ENCODE measurements at regions not wholly inside any gene's neighbourhood (a gene's known extent, or its start where the extent isn't known, plus 50 kb on each side); places are given as distances from the start of the nearest gene placed in this dataset.

GRCh38 chr2:215711471-215712034 is 275.7 kb upstream of the FN1 start:
- no peak for DNase-seq

GRCh38 chr2:215707608-215708007 is 271.7 kb upstream of the FN1 start:
- DNase-seq: no peak

- no peak for DNase-seq
Measured at GRCh38 chr2:215705771-215706361, 270.0 kb upstream of the FN1 start.

- DNase-seq: no peak
Measured at GRCh38 chr2:215705281-215705680, 269.4 kb upstream of the FN1 start.

GRCh38 chr2:215702116-215702902 is 266.4 kb upstream of the FN1 start:
- no peak for DNase-seq

GRCh38 chr2:215699700-215700538 is 264.1 kb upstream of the FN1 start:
- DNase-seq: no peak

GRCh38 chr2:215699018-215699417 is 263.1 kb upstream of the FN1 start:
- DNase-seq: no peak

- no peak for DNase-seq
Measured at GRCh38 chr2:215698566-215698965, 262.7 kb upstream of the FN1 start.

- DNase-seq: no peak
Measured at GRCh38 chr2:215697496-215697895, 261.6 kb upstream of the FN1 start.

GRCh38 chr2:215697003-215697402 is 261.1 kb upstream of the FN1 start:
- DNase-seq: no peak

- no peak for DNase-seq
Measured at GRCh38 chr2:215695861-215696260, 260.0 kb upstream of the FN1 start.

- DNase-seq: no peak
Measured at GRCh38 chr2:215693999-215694580, 258.2 kb upstream of the FN1 start.

- DNase-seq: no peak
Measured at GRCh38 chr2:215693193-215693998, 257.5 kb upstream of the FN1 start.

GRCh38 chr2:215692387-215693079 is 256.7 kb upstream of the FN1 start:
- no peak for DNase-seq

- DNase-seq: no peak
Measured at GRCh38 chr2:215691346-215691745, 255.5 kb upstream of the FN1 start.

- no peak for DNase-seq
Measured at GRCh38 chr2:215687149-215688031, 251.5 kb upstream of the FN1 start.

- DNase-seq: no peak
Measured at GRCh38 chr2:215685238-215685990, 249.5 kb upstream of the FN1 start.

GRCh38 chr2:215684448-215685237 is 248.8 kb upstream of the FN1 start:
- no peak for DNase-seq

- no peak for DNase-seq
Measured at GRCh38 chr2:215683295-215683694, 247.4 kb upstream of the FN1 start.

Measured in activated CD4-positive, alpha-beta T cell treated with anti-CD3 and anti-CD28 coated beads, Interleukin-2, amount 50 U/mL, for 16 hours (primary cell).